VCaP (cell line): ENCODE measurements at regions not wholly inside any gene's neighbourhood (a gene's known extent, or its start where the extent isn't known, plus 50 kb on each side); places are given as distances from the start of the nearest gene placed in this dataset.

ENCODE experiments used
- H3K27ac ChIP-seq: fragments of 450-650 bp; 2 replicates; pipeline ENCODE4 v1.5.1; 2017
- TF ChIP-seq, protein P1 (sequence below): fragments of 450-650 bp; conservative IDR thresholded peaks from 2 replicates; pipeline ENCODE4 v1.5.1; 2017; ENCODE audit warnings: mild to moderate bottlenecking, moderate library complexity

GRCh38 chr5:74095871-74096270 is 469.9 kb downstream of the ARHGEF28 start:
- H3K27ac ChIP-seq, result no peak overlapping the region

DNA sequence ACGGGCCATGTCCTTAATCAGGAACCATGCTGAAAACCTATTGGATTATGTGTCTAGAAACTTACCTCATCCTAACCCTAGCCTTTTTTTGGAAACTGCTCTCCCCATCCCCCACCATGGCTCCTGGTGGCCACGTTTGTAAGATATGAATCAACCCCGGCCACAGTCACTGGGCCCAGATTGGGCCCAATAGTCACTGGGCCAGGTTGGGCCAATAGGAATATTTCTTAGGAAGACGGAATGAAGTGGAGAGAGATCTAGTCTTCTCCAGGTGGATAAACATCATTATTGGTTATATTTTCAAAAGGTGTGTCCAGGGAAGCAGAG is 468.7 kb downstream of the ARHGEF28 start:
- TF ChIP-seq, protein P1, sequence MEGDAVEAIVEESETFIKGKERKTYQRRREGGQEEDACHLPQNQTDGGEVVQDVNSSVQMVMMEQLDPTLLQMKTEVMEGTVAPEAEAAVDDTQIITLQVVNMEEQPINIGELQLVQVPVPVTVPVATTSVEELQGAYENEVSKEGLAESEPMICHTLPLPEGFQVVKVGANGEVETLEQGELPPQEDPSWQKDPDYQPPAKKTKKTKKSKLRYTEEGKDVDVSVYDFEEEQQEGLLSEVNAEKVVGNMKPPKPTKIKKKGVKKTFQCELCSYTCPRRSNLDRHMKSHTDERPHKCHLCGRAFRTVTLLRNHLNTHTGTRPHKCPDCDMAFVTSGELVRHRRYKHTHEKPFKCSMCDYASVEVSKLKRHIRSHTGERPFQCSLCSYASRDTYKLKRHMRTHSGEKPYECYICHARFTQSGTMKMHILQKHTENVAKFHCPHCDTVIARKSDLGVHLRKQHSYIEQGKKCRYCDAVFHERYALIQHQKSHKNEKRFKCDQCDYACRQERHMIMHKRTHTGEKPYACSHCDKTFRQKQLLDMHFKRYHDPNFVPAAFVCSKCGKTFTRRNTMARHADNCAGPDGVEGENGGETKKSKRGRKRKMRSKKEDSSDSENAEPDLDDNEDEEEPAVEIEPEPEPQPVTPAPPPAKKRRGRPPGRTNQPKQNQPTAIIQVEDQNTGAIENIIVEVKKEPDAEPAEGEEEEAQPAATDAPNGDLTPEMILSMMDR, result no peak
- no peak overlapping the region for H3K27ac ChIP-seq

More at GRCh38 chr5:74095871-74096270, 469.9 kb downstream of the ARHGEF28 start:
- TF ChIP-seq, protein P1, result no peak

DNA sequence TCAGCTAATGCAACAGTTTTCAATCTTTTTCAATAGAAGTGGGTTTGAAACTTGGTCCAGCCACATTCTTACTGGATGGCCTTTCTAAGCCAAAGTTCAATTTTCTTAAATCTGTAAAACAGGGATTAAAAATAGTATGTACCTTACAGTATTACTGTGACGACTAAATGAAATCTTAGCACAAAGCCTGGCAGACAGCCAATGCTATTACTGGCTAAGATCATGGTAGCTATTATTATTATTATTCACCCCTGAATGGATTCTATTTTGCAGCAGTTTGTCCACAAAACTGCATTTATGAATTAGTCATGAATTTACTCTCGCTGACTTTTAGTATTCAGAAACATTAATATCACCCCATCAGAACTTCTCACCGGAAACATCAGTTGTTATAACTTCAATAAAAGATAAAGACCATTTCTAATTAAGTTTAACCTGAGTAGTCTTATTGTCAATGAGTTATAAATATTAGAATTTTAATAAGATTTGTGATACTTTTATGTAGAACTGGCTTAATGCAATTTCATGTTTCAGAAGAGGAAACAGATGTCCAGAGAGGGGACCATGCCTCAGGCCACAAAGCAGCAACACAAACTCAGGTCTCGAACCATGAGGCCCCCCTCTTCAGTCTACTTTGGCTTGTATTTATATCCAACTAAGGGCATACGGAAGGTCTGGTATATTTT is 468.2 kb downstream of the ARHGEF28 start:
- H3K27ac ChIP-seq, result no peak overlapping the region
- TF ChIP-seq, protein P1, result no peak

DNA sequence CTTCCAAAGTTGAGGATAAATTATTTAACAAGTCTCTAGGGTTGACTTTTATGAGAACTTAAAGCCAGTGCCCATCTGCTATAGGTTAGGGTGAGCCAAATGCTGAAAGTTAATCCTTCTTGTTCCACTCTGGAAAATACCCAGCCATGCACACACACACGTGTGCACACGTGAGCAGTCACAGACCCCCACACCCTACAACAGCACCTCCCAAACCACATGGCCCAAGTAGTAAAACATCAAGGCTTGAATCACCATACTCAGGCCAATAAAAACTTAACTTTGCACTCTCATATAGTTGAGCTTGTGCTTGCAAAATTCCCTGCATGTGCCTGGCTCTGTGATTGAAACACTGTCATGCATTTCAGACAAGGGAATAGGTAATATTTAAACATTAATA is 467.6 kb downstream of the ARHGEF28 start:
- TF ChIP-seq, protein P1, result no peak
- H3K27ac ChIP-seq, result no peak overlapping the region

DNA sequence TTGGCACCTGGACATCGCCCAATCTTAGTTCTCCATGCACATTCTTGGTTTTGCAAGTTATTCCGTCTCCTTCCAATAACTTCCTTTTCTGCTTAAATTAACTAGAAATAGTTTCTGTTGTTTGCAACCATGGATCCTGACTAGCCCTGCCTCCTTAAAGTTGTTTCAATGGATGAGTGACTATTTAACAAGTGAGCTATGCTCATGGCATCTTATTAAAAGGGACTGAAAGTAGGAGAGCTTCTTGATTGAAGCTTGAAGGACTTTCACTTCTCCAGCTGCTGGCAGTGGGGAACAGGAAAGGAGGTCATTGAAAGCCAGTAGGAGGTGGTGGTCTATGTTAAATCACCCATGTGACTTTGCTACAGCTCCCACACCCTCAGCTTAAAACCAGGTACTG is 466.8 kb downstream of the ARHGEF28 start:
- no peak overlapping the region for H3K27ac ChIP-seq
- TF ChIP-seq, protein P1, result no peak

GRCh38 chr5:74085782-74086181 is 459.8 kb downstream of the ARHGEF28 start:
- TF ChIP-seq, protein P1, result no peak
- no peak overlapping the region for H3K27ac ChIP-seq

GRCh38 chr5:74085186-74085585 is 459.2 kb downstream of the ARHGEF28 start:
- TF ChIP-seq, protein P1, result no peak
- H3K27ac ChIP-seq, result no peak overlapping the region
